CD4-positive, alpha-beta T cell treated with Interleukin-1 beta for 1 hour (primary cell): ENCODE measurements at regions not wholly inside any gene's neighbourhood (a gene's known extent, or its start where the extent isn't known, plus 50 kb on each side); places are given as distances from the start of the nearest gene placed in this dataset.

Experiments
- DNase-seq, 2 donors: peaks; one replicate each; pipeline ENCODE4 v3.0.0-alpha.2; 2020 to 2022

DNA sequence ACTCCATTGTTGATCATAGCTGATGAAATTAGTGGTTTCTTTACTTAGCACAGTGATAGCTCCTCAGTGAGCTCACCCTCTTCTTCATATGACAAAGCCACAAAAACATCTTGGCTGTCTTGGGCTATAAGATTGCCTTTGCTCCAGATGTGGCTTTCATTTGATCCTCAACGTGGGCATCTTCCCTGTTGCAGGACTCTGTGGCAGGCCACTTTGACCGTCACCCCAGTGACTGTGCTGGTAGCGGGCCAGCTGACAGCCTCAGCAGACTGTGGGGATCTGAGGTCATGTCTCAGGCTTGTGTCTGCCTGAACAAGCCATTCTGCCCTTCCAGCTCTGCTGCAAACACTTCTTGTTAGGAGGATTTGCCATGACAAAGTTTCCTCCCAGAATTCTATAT, 422.2 kb downstream of the NR2F1-AS1 start:
- no peak for DNase-seq

GRCh38 chr5:93156566-93156965, 424.5 kb downstream of the NR2F1-AS1 start:
- DNase-seq, result no peak

GRCh38 chr5:93154535-93154934, 426.5 kb downstream of the NR2F1-AS1 start:
- no peak for DNase-seq

GRCh38 chr5:93153461-93153860, 427.6 kb downstream of the NR2F1-AS1 start:
- DNase-seq, result no peak

DNA sequence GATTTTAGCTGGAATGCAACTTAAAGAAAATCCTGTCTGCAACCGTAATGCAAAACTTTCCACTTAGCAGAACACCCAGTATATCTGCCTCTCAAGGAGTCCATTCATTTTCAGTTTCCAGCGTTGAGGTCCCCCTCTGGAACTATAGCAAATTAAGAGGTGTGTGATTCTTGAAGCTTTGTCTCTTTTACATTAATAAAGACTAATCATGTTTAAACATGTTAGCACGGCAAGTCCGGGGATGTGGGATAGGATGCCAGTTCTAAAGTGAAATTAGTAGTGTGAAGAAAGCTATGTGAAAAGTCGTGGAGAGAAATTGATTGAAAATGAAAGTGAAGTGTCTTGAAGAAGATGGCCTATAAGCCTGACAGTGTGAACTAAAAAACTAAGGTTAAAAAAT, 429.1 kb downstream of the NR2F1-AS1 start:
- no peak for DNase-seq

DNA sequence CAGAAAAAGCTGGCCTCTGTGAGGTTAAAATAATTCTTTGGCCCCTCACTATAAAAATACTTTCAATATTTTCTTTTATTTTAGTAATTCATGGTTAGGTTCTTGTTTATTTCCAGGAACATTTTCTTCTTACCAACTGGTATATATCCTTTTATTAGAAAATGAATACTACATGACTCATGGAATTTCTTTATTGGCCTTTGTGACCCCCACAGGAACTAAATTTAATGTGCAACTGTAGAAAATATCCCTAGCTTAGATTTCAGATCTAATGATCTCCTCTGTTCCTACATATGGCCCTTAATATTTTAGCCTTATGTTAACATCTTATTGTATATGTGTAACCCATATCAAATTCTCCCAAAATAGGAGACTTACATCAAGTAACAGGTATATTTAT, 429.9 kb downstream of the NR2F1-AS1 start:
- DNase-seq, result no peak

DNA sequence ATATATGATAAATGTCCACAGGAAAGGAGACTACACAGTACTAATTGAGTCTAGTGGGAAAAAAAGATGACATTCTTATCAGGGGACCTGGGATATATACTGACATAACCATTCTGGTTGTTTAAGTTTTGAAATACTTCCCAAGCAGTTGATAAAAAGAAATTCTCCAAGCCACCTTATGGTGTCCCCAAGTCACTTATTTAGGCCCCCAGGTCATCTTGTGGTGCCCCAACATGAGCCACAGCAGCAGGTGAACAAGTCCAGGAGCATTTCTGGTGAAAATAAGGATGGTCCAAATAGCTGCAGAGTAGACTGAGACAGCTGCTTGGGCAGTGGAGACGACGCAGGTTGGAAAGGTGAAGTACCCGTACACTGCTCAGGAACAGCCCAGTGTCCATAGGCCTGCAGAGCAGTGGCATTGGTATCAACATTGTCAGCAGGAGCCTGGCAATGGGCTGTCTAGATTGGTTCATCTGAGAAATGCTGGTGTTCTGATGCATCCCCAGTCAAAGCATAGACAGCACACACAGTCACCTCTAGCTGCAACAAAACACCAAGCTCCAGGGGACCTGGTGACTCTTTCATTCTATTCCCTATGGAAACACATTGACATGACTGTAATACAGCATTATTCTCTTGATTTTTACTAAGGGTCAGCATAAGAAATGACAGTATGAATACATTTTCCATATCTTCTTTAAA, 430.6 kb downstream of the NR2F1-AS1 start:
- no peak for DNase-seq

- DNase-seq, result no peak
These were observed 435.3 kb downstream of the NR2F1-AS1 start for GRCh38 chr5:93145767-93146166.

GRCh38 chr5:93145019-93145418, 436.0 kb downstream of the NR2F1-AS1 start:
- no peak for DNase-seq

DNA sequence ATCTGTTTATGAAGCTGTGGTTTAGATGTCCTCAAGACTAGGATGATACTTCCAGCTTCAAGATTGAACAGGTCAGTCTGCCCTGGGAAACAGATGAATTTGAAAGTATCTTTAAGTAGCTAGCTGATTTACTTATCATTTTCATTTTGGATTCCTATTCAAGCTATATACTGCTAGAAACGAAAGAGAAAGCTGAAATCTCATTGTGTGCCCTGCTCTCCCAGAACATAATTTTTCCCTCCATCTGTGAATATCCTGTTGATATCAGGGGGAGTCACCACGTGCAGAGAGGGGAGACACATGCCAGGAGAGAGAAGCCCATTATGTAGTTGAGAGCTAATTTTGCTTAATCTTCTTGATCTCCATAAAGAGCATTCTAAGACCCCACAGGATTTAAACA, 439.1 kb downstream of the NR2F1-AS1 start:
- DNase-seq, result no peak

DNA sequence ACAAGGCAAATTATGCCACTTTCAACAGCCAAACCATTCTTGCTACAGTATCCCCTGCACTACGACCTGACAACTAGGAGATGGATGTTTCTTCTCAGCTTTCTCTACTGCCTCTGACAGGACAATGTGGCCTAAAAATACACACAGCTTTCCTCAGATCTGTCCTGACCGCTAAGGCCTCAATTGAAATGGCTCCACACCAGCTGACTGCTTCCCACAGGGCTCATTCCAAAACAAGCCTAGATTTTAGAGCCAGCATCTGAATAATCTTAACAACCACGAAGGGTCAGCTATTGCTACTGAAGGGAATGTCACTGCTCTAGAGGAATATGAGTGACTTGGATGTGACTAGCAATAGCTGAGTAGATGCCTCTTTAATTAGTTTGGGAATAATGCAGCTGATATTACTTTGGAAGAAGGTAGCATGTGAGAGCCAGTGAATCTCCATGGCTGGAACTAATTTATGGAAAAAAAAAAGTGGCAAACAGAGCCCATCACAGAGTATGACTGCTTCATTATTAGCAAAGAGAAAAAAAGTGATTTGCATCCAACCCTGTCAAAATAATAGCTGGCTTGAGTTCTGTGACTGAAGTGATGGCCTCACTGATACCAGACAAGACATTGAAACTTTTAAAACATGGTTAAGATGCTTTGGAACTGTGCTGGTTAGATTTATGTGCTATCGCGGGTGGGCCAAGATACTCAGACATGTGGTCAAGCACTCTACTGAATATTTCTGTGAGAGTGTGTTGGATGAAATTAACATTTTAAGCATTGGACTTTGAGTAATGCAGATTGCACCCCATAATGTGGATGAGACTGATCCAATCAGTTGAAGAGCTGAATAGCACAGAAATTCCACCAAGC, 450.2 kb downstream of the NR2F1-AS1 start:
- DNase-seq, result no peak

- DNase-seq, result no peak
These were observed 454.4 kb downstream of the NR2F1-AS1 start for GRCh38 chr5:93126634-93127033.

GRCh38 chr5:93123127-93123526, 457.9 kb downstream of the NR2F1-AS1 start:
- DNase-seq, result no peak

DNA sequence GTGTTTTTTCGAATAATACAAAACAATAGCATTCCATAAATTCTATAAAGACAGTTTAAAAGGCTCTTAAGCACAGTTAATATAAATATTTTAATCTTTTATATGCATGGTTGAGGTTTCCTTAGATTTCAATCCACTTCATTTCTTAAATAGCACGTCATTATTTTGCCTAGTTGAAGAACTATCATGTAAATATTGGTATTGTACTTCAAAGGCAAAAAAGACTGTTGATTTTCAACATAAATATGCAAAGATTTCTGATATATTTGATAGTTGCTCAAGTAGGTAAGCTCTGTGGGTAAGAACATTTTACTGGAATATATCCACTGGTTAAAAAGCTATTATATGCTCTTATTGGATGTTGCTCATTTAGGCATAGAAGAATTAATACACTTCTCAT, 458.6 kb downstream of the NR2F1-AS1 start:
- DNase-seq, result no peak

GRCh38 chr5:93120771-93121170, 460.2 kb downstream of the NR2F1-AS1 start:
- no peak for DNase-seq

- DNase-seq, result no peak
These were observed 461.0 kb downstream of the NR2F1-AS1 start for GRCh38 chr5:93120051-93120450.

GRCh38 chr5:93117751-93118531, 463.1 kb downstream of the NR2F1-AS1 start:
- DNase-seq, result no peak

- no peak for DNase-seq
These were observed 473.1 kb downstream of the NR2F1-AS1 start for GRCh38 chr5:93107805-93108520.

- DNase-seq, result no peak
These were observed 473.9 kb downstream of the NR2F1-AS1 start for GRCh38 chr5:93107141-93107540.

GRCh38 chr5:93101661-93102060, 479.4 kb downstream of the NR2F1-AS1 start:
- DNase-seq, result no peak

- no peak for DNase-seq
These were observed 480.0 kb downstream of the NR2F1-AS1 start for GRCh38 chr5:93100976-93101375.

GRCh38 chr5:93100428-93100827, 480.6 kb downstream of the NR2F1-AS1 start:
- no peak for DNase-seq

- no peak for DNase-seq
These were observed 481.1 kb downstream of the NR2F1-AS1 start for GRCh38 chr5:93099902-93100347.
